H1 (cell line): ENCODE measurements at regions not wholly inside any gene's neighbourhood (a gene's known extent, or its start where the extent isn't known, plus 50 kb on each side); places are given as distances from the start of the nearest gene placed in this dataset.
A peak's percentile ranks its signal among the peaks of the same experiment; 100 is the strongest.

Source experiments
- CTCF ChIA-PET: fragments of 300-600 bp; sonication (Branson Sonifier 250); formaldehyde crosslinking; loops from one replicate; lab custom pipeline; 2021; ENCODE audit not compliant: partially characterized antibody; lab: Charles Lee
- POLR2A ChIA-PET: fragments of 300-600 bp; sonication (Branson Sonifier 250); formaldehyde crosslinking; loops from one replicate; lab custom pipeline; 2021; ENCODE audit warnings: inconsistent platforms; ENCODE audit not compliant: partially characterized antibody; lab: Charles Lee
- DNase-seq, 2 experiments: peaks; one replicate each; pipeline versions ENCODE4 v3.0.0 to v3.0.0-alpha.2; 2010 to 2022; ENCODE audit warnings: low spot score in 2 of 2, low read depth in 1 of 2, mixed read lengths in 1 of 2
- FAIRE-seq: peaks from 2 replicates; lab custom pipeline; 2011; peaks lifted over from hg19 to GRCh38; lab: Jason Lieb, UNC
- H2AFZ ChIP-seq: 2 replicates; pipeline ENCODE4 v1.8.1; 2012; ENCODE audit warnings: low read length, inconsistent platforms
- H2AK5ac ChIP-seq: 2 replicates; pipeline ENCODE4 v1.6.1; 2013; ENCODE audit warnings: low read depth, low read length
- H2BK120ac ChIP-seq: replicated peaks from 2 replicates; pipeline ENCODE3; 2013; ENCODE audit warnings: low read depth, low read length, inconsistent platforms
- H2BK12ac ChIP-seq: 2 replicates; pipeline ENCODE4 v1.6.1; 2013; ENCODE audit warnings: low read depth, low read length
- H2BK15ac ChIP-seq: 2 replicates; pipeline ENCODE4 v1.6.1; 2013; ENCODE audit warnings: low read length
- H2BK20ac ChIP-seq: 2 replicates; pipeline ENCODE4 v1.6.1; 2013; ENCODE audit warnings: low read length
- H2BK5ac ChIP-seq: 2 replicates; pipeline ENCODE4 v1.6.1; 2013; ENCODE audit warnings: low read depth, low read length
- H3K14ac ChIP-seq: 2 replicates; pipeline ENCODE4 v1.6.1; 2013; ENCODE audit warnings: inconsistent platforms; ENCODE audit not compliant: insufficient read length
- H3K18ac ChIP-seq: 2 replicates; pipeline ENCODE4 v1.6.1; 2013; ENCODE audit warnings: low read length; ENCODE audit errors: extremely low read depth
- H3K23ac ChIP-seq: 2 replicates; pipeline ENCODE4 v1.6.1; 2013; ENCODE audit warnings: inconsistent platforms; ENCODE audit not compliant: insufficient read length
- H3K23me2 ChIP-seq: 2 replicates; pipeline ENCODE4 v1.6.1; 2013; ENCODE audit warnings: low read depth, low read length
- H3K27ac ChIP-seq: 2 replicates; pipeline ENCODE4 v1.6.1; 2011; ENCODE audit warnings: low read depth, low read length, inconsistent platforms
- H3K27me3 ChIP-seq, 4 experiments: replicated peaks in 1 of 4; 1 replicate in 1 of 4; 2 replicates in 3 of 4; pipeline versions ENCODE4 v1.6.1 to v1.8.1; 2011 to 2013; ENCODE audit warnings: low read length in 3 of 4, mild to moderate bottlenecking in 3 of 4, inconsistent platforms in 2 of 4, mixed read lengths in 2 of 4, moderate library complexity in 1 of 4; ENCODE audit not compliant: control insufficient read depth in 3 of 4, insufficient read depth in 3 of 4; ENCODE audit errors: extremely low read depth in 1 of 4
- H3K36me3 ChIP-seq, 4 experiments: 2 replicates each; pipeline versions ENCODE4 v1.6.1 to v1.8.1; 2011 to 2013; ENCODE audit warnings: mild to moderate bottlenecking in 4 of 4, low read length in 3 of 4, moderate library complexity in 2 of 4, control low read depth in 1 of 4, inconsistent platforms in 1 of 4; ENCODE audit not compliant: insufficient read depth in 4 of 4, control insufficient read depth in 2 of 4
- H3K4ac ChIP-seq: replicated peaks from 2 replicates; pipeline ENCODE3; 2013; ENCODE audit warnings: low read length, low read depth, mixed read lengths, inconsistent platforms; ENCODE audit not compliant: insufficient read length
- H3K4me1 ChIP-seq, 4 experiments: replicated peaks in 1 of 4; 1 replicate in 1 of 4; 2 replicates in 3 of 4; pipeline versions ENCODE4 v1.6.1 to v1.8.1; 2011 to 2013; ENCODE audit warnings: low read length in 3 of 4, inconsistent platforms in 2 of 4, mixed read lengths in 1 of 4; ENCODE audit not compliant: insufficient read depth in 4 of 4, control insufficient read depth in 3 of 4
- H3K4me2 ChIP-seq, 2 experiments: 2 replicates each; pipeline versions ENCODE4 v1.6.1 to v1.8.1; 2011 to 2013; ENCODE audit warnings: low read depth in 2 of 2, low read length in 2 of 2, control low read depth in 1 of 2, inconsistent platforms in 1 of 2, mild to moderate bottlenecking in 1 of 2; ENCODE audit not compliant: insufficient read depth in 1 of 2
- H3K4me3 ChIP-seq, 4 experiments: fragments of 200-600, 300-600 bp in 1 of 4; sonication (generic), shearing (Covaris generic), sonication (Bioruptor Twin) in 1 of 4; 2 replicates each; pipeline versions ENCODE4 v1.5.1 to v1.8.1; 2011 to 2016; ENCODE audit warnings: low read length in 4 of 4, low read depth in 3 of 4, control low read depth in 2 of 4, inconsistent platforms in 2 of 4, mild to moderate bottlenecking in 2 of 4, mixed read lengths in 1 of 4, moderate library complexity in 1 of 4; ENCODE audit not compliant: insufficient read depth in 2 of 4; ENCODE audit errors: extremely low read depth in 1 of 4
- H3K56ac ChIP-seq: replicated peaks from 2 replicates; pipeline ENCODE3; 2013; ENCODE audit warnings: low read depth, mild to moderate bottlenecking, mixed read lengths, low read length, inconsistent platforms; ENCODE audit not compliant: insufficient read length
- H3K79me1 ChIP-seq: 2 replicates; pipeline ENCODE4 v1.6.1; 2013; ENCODE audit warnings: low read depth, low read length, control low read depth
- H3K79me2 ChIP-seq, 2 experiments: 2 replicates each; pipeline versions ENCODE4 v1.6.1 to v1.8.1; 2012 to 2013; ENCODE audit warnings: low read length in 2 of 2, mild to moderate bottlenecking in 2 of 2, inconsistent platforms in 1 of 2; ENCODE audit not compliant: insufficient read depth in 2 of 2, control insufficient read depth in 1 of 2
- H3K9ac ChIP-seq, 4 experiments: replicated peaks in 1 of 4; 1 replicate in 1 of 4; 2 replicates in 3 of 4; pipeline versions ENCODE4 v1.6.1 to v1.8.1; 2011 to 2013; ENCODE audit warnings: low read depth in 3 of 4, low read length in 3 of 4, control low read depth in 2 of 4, mild to moderate bottlenecking in 2 of 4, moderate library complexity in 2 of 4, inconsistent platforms in 1 of 4; ENCODE audit errors: extremely low read depth in 1 of 4
- H3K9me3 ChIP-seq, 2 experiments: 2 replicates each; pipeline versions ENCODE4 v1.6.1 to v1.8.1; 2012 to 2013; ENCODE audit warnings: mild to moderate bottlenecking in 2 of 2, moderate library complexity in 2 of 2, control low read depth in 1 of 2, inconsistent platforms in 1 of 2, low read depth in 1 of 2, low read length in 1 of 2, mixed read lengths in 1 of 2; ENCODE audit not compliant: insufficient read depth in 2 of 2
- H4K20me1 ChIP-seq, 2 experiments: replicated peaks in 1 of 2; 2 replicates each; pipeline versions ENCODE3 to v1.8.1; 2011 to 2013; ENCODE audit warnings: inconsistent platforms in 2 of 2, low read length in 2 of 2, mild to moderate bottlenecking in 1 of 2; ENCODE audit not compliant: insufficient read depth in 2 of 2, control insufficient read depth in 1 of 2
- H4K5ac ChIP-seq: 2 replicates; pipeline ENCODE4 v1.6.1; 2013; ENCODE audit warnings: low read length, low read depth, mixed read lengths, inconsistent platforms; ENCODE audit not compliant: insufficient read length
- H4K8ac ChIP-seq: 2 replicates; pipeline ENCODE4 v1.8.0; 2013; ENCODE audit warnings: mild to moderate bottlenecking, moderate library complexity, low read length, inconsistent platforms; ENCODE audit not compliant: insufficient read depth; ENCODE audit errors: extremely low read depth
- H4K91ac ChIP-seq: replicated peaks from 2 replicates; pipeline ENCODE3; 2013; ENCODE audit warnings: low read length, mixed read lengths, inconsistent platforms; ENCODE audit not compliant: insufficient read length
- CHD1 ChIP-seq: IDR thresholded peaks from 2 replicates; pipeline ENCODE4 v1.6.1; 2012; ENCODE audit warnings: low read depth, low read length, improper control_type of control experiment
- CHD2 ChIP-seq: IDR thresholded peaks from 2 replicates; pipeline ENCODE4 v1.6.1; 2012; ENCODE audit warnings: low read length, improper control_type of control experiment
- CTBP2 ChIP-seq: IDR thresholded peaks from 2 replicates; pipeline ENCODE4 v1.7.0; 2011; ENCODE audit warnings: borderline replicate concordance, mild to moderate bottlenecking, moderate library complexity, mixed read lengths, low read length; ENCODE audit not compliant: insufficient read depth, insufficient read length
- FOSL1 ChIP-seq: IDR thresholded peaks from 2 replicates; pipeline ENCODE4 v1.6.1; 2011; ENCODE audit warnings: mild to moderate bottlenecking, low read depth, low read length, moderate library complexity; ENCODE audit not compliant: insufficient read depth
- GTF2F1 ChIP-seq: IDR thresholded peaks from 2 replicates; pipeline ENCODE4 v1.6.1; 2012; ENCODE audit warnings: low read depth, low read length, improper control_type of control experiment, borderline replicate concordance
- KDM1A ChIP-seq: fragments of 200-600, 300-600 bp; sonication (generic); IDR thresholded peaks from 2 replicates; pipeline ENCODE4 v1.7.1; 2016; ENCODE audit warnings: mild to moderate bottlenecking, low read length, borderline replicate concordance
- NRF1 ChIP-seq: IDR thresholded peaks from 2 replicates; pipeline ENCODE4 v1.6.1; 2011; ENCODE audit warnings: mild to moderate bottlenecking, low read depth, low read length, improper control_type of control experiment
- RAD21 ChIP-seq, 2 experiments: IDR thresholded peaks in 1 of 2; conservative IDR thresholded peaks in 1 of 2; 2 replicates each; pipeline ENCODE4 v1.6.1; 2011; ENCODE audit warnings: low read depth in 2 of 2, low read length in 2 of 2, improper control_type of control experiment in 1 of 2, inconsistent platforms in 1 of 2, mild to moderate bottlenecking in 1 of 2, moderate library complexity in 1 of 2
- SAP30 ChIP-seq: fragments of 300-600 bp; sonication (generic); IDR thresholded peaks from 2 replicates; pipeline ENCODE4 v1.7.1; 2012; ENCODE audit warnings: low read length, moderate library complexity, mild to moderate bottlenecking, inconsistent platforms; ENCODE audit not compliant: insufficient read depth, insufficient replicate concordance
- SP4 ChIP-seq: IDR thresholded peaks from 2 replicates; pipeline ENCODE4 v1.6.1; 2012; ENCODE audit warnings: low read length, inconsistent platforms
- SRF ChIP-seq: IDR thresholded peaks from 2 replicates; pipeline ENCODE4 v1.6.1; 2011; ENCODE audit warnings: mild to moderate bottlenecking, low read depth, low read length, moderate library complexity
- TEAD4 ChIP-seq: IDR thresholded peaks from 2 replicates; pipeline ENCODE4 v1.6.1; 2012; ENCODE audit warnings: low read depth, low read length, inconsistent platforms, mixed read lengths
- WGBS, 2 experiments: shearing (Covaris generic) in 1 of 2; methylation state at CpG; one replicate each; pipeline versions ENCODE4 v1.1.6 to v1.1.7; 2013 to 2015; ENCODE audit warnings: low lambda C conversion rate in 2 of 2, mixed read lengths in 2 of 2, inconsistent platforms in 1 of 2, low coverage in 1 of 2, missing lambda C conversion rate in 1 of 2; ENCODE audit not compliant: insufficient replicate concordance in 2 of 2, insufficient coverage in 1 of 2, insufficient read length in 1 of 2; ENCODE audit errors: extremely low coverage in 1 of 2, missing lambda C conversion rate in 1 of 2; 5-methylcytosine and 5-hydroxymethylcytosine counted together

DNA sequence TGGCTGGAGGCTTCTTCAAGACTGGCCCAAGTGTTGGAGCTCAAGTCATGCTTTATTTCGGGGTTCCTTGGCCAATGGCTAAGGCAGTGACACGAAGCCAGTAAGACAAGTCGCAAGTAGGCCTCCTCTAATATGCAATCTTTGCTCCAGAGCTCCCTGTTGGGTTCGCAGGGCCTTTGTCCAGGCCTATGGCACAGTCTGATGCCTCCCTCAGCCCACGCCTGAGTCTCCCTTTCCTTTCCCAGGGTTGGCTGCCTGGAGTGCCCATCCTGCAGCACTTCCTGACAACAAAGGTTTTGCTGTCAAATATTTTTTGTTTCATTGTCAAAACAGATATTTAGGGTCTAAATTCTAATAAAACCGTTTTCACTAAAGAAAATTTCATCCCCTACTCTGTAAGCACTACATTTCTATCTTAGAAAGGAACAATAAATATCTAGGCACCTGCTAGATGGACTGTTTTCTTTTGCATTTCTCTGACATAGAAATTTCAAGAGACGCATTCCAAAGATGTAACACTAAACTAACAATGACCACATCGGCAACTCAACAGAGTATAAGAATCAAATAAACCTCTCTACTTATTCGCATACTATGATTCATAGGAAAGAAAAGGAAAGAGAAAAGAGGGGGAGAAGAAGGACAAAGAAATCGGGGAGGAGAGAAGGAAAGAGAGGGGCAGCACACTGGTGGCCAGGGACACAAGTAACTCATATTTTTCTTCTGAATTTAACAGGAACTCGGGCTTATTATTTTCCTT lies 393.1 kb upstream of the ATP11B start:
- Histone ChIP-seq H2BK120ac (no peak overlapping the region), H4K91ac (peak overlapping the region; percentile 61), H2BK5ac (no peak overlapping the region), H3K56ac (no peak overlapping the region), H4K5ac (no peak overlapping the region), H3K23me2 (no peaks in the 10 kb centered on the region), H3K4me3 (0 out of 8 replicates have a peak overlapping the region, but pooled peaks of 1 of the 4 experiments have one; percentile 3), H3K9me3 (no peaks in the 10 kb centered on the region), H2BK12ac (peak overlapping the region; percentile 77), H2BK20ac (peak overlapping the region; percentile 6; the same call in 1 of the 2 replicates), H3K4me2 (peak overlapping the region in 1 of 2 experiments; percentile 4; a peak in 1 of 4 replicates), H3K79me1 (no peaks in the 10 kb centered on the region), H3K18ac (no peak overlapping the region; the same call in 1 of the 2 replicates), H3K27ac (no peak overlapping the region), H4K8ac (no peak overlapping the region), H2AFZ (no peak overlapping the region), H2BK15ac (no peak overlapping the region), H3K79me2 (no peaks in the 10 kb centered on the region), H3K9ac (no peak overlapping the region), H3K36me3 (no peaks in the 10 kb centered on the region), H3K27me3 (no peaks in the 10 kb centered on the region), H4K20me1 (no peaks in the 10 kb centered on the region), H2AK5ac (no peak overlapping the region), H3K4ac (peak overlapping the region; percentile 70), H3K4me1 (peaks cover 0 to 3% (median 1%) of the 10 kb centered on the region in 4 experiments; a peak in 3 of 7 replicates), H3K14ac (no peak overlapping the region), H3K23ac (no peak overlapping the region)
- WGBS, 2 experiments, result 69% methylated on average over 11 of the region's 11 CpGs; no CpG with 5 or more reads in 1 of the 2 experiments
- FAIRE-seq (no peak), DNase-seq (no peak)
- POLR2A ChIA-PET, result interaction anchor here (0.7 kb wide), 1 partner anchor 26 kb away, joined by 3 read pairs; no protein-coding TSS in a partner anchor
- CTCF ChIA-PET, result interaction anchor here (0.7 to 1.1 kb wide), 5 partner anchors 13 to 700 kb away, joined by 3 read pairs; no protein-coding TSS in a partner anchor
- TF ChIP-seq GTF2F1, result no peak
- TF ChIP-seq FOSL1, result no peak
- TF ChIP-seq CHD2, result no peak
- TF ChIP-seq SP4, result no peak
- TF ChIP-seq CHD1, result no peak
- TF ChIP-seq TEAD4, result no peak
- no peak for TF ChIP-seq KDM1A
- no peak for TF ChIP-seq RAD21 (IDR thresholded peaks at IDR 0.05 in 1 of 2, conservative IDR thresholded peaks at IDR 0.05 in 1 of 2; ENCODE audit: low read depth in 2 of 2, low read length in 2 of 2)
- TF ChIP-seq SAP30, result no peak
- no peak for TF ChIP-seq NRF1
- no peak for TF ChIP-seq CTBP2
- no peak for TF ChIP-seq SRF
